ENCODE measurements at regions not wholly inside any gene's neighbourhood (a gene's known extent, or its start where the extent isn't known, plus 50 kb on each side); places are given as distances from the start of the nearest gene placed in this dataset.

GRCh38 chr1:19577036-19577435 is 67.1 kb upstream of the NBL1 start:
- no peak for DNase-seq (ENCODE audit: extremely low spot score)
- TF ChIP-seq PKNOX1 (IDR thresholded peaks at IDR 0.05), result no peak
- no peak for TF ChIP-seq FOXM1 (IDR thresholded peaks at IDR 0.05; ENCODE audit: borderline replicate concordance)
- TF ChIP-seq SUZ12 (IDR thresholded peaks at IDR 0.05), result no peak
- TF ChIP-seq TARDBP (IDR thresholded peaks at IDR 0.05), result no peak
- TF ChIP-seq HDGF (IDR thresholded peaks at IDR 0.05; ENCODE audit: borderline replicate concordance), result no peak
- TF ChIP-seq NFRKB (IDR thresholded peaks at IDR 0.05), result no peak
- ChIA-PET CTCF (no interaction called here), POLR2A (no interaction called here)

- TF ChIP-seq ARNT (IDR thresholded peaks at IDR 0.05), result no peak
- TF ChIP-seq SP1 (IDR thresholded peaks at IDR 0.05), result no peak
- no peak for TF ChIP-seq FOXK2 (IDR thresholded peaks at IDR 0.05)
- TF ChIP-seq TARDBP (IDR thresholded peaks at IDR 0.05), result no peak
- TF ChIP-seq LEF1 (IDR thresholded peaks at IDR 0.05; ENCODE audit: borderline replicate concordance), result no peak
- no peak for TF ChIP-seq NFRKB (IDR thresholded peaks at IDR 0.05)
- TF ChIP-seq HDGF (IDR thresholded peaks at IDR 0.05; ENCODE audit: borderline replicate concordance), result no peak
- no peak for DNase-seq (ENCODE audit: extremely low spot score)
- POLR2A ChIA-PET, result no interaction called here
- CTCF ChIA-PET, result no interaction called here
Measured at GRCh38 chr1:19569786-19570185, 74.3 kb upstream of the NBL1 start.

- no peak for DNase-seq (ENCODE audit: extremely low spot score)
- ChIA-PET POLR2A (no interaction called here), CTCF (no interaction called here)
- TF ChIP-seq FOXA1 (IDR thresholded peaks at IDR 0.05) (no peak), LEF1 (IDR thresholded peaks at IDR 0.05; ENCODE audit: borderline replicate concordance) (no peak), ELF4 (IDR thresholded peaks at IDR 0.05) (no peak), L3MBTL2 (conservative IDR thresholded peaks at IDR 0.05) (no peak), BHLHE40 (IDR thresholded peaks at IDR 0.05; ENCODE audit: borderline replicate concordance) (no peak), NFRKB (IDR thresholded peaks at IDR 0.05) (no peak), HDGF (IDR thresholded peaks at IDR 0.05; ENCODE audit: borderline replicate concordance) (no peak), TARDBP (IDR thresholded peaks at IDR 0.05) (no peak), SUZ12 (IDR thresholded peaks at IDR 0.05) (no peak), FOXK2 (IDR thresholded peaks at IDR 0.05) (no peak), PKNOX1 (IDR thresholded peaks at IDR 0.05) (no peak), ARNT (IDR thresholded peaks at IDR 0.05) (no peak), CTBP1 (IDR thresholded peaks at IDR 0.05; ENCODE audit: borderline replicate concordance) (no peak), SP1 (IDR thresholded peaks at IDR 0.05) (no peak), ZNF384 (IDR thresholded peaks at IDR 0.05) (no peak), FOXM1 (IDR thresholded peaks at IDR 0.05; ENCODE audit: borderline replicate concordance) (no peak)
Measured at GRCh38 chr1:19567041-19567440, 77.1 kb upstream of the NBL1 start.

- TF ChIP-seq ARNT (IDR thresholded peaks at IDR 0.05) (no peak), ELF4 (IDR thresholded peaks at IDR 0.05) (no peak), LEF1 (IDR thresholded peaks at IDR 0.05; ENCODE audit: borderline replicate concordance) (no peak), ZNF384 (IDR thresholded peaks at IDR 0.05) (no peak), FOXM1 (IDR thresholded peaks at IDR 0.05; ENCODE audit: borderline replicate concordance) (no peak), CTBP1 (IDR thresholded peaks at IDR 0.05; ENCODE audit: borderline replicate concordance) (no peak), NFRKB (IDR thresholded peaks at IDR 0.05) (no peak), TARDBP (IDR thresholded peaks at IDR 0.05) (no peak), SP1 (IDR thresholded peaks at IDR 0.05) (no peak), HDGF (IDR thresholded peaks at IDR 0.05; ENCODE audit: borderline replicate concordance) (no peak), FOXK2 (IDR thresholded peaks at IDR 0.05) (no peak), SUZ12 (IDR thresholded peaks at IDR 0.05) (no peak), L3MBTL2 (conservative IDR thresholded peaks at IDR 0.05) (no peak)
- POLR2A ChIA-PET, result no interaction called here
- CTCF ChIA-PET, result no interaction called here
- no peak for DNase-seq (ENCODE audit: extremely low spot score)
Measured at GRCh38 chr1:19564366-19564765, 79.0 kb upstream of the CAPZB start.

GRCh38 chr1:19563324-19564097 is 78.2 kb upstream of the CAPZB start:
- ChIA-PET POLR2A (no interaction called here), CTCF (no interaction called here)
- no peak for TF ChIP-seq TARDBP (IDR thresholded peaks at IDR 0.05)
- TF ChIP-seq SUZ12 (IDR thresholded peaks at IDR 0.05), result no peak
- no peak for TF ChIP-seq SP1 (IDR thresholded peaks at IDR 0.05)
- no peak for TF ChIP-seq PKNOX1 (IDR thresholded peaks at IDR 0.05)
- TF ChIP-seq FOXA1 (IDR thresholded peaks at IDR 0.05), result no peak
- TF ChIP-seq BHLHE40 (IDR thresholded peaks at IDR 0.05; ENCODE audit: borderline replicate concordance), result no peak
- TF ChIP-seq HDGF (IDR thresholded peaks at IDR 0.05; ENCODE audit: borderline replicate concordance), result no peak
- TF ChIP-seq ARNT (IDR thresholded peaks at IDR 0.05), result no peak
- TF ChIP-seq FOXM1 (IDR thresholded peaks at IDR 0.05; ENCODE audit: borderline replicate concordance), result no peak
- TF ChIP-seq CTBP1 (IDR thresholded peaks at IDR 0.05; ENCODE audit: borderline replicate concordance), result no peak
- no peak for TF ChIP-seq FOXK2 (IDR thresholded peaks at IDR 0.05)
- DNase-seq (ENCODE audit: extremely low spot score), result no peak

- POLR2A ChIA-PET, result no interaction called here
- CTCF ChIA-PET, result interaction anchor here (0.5 kb wide), 1 partner anchor 1067 kb away, joined by 3 read pairs; no protein-coding TSS in a partner anchor
- DNase-seq (ENCODE audit: extremely low spot score), result no peak
- TF ChIP-seq LEF1 (IDR thresholded peaks at IDR 0.05; ENCODE audit: borderline replicate concordance) (no peak), HDGF (IDR thresholded peaks at IDR 0.05; ENCODE audit: borderline replicate concordance) (no peak), PKNOX1 (IDR thresholded peaks at IDR 0.05) (no peak), FOXK2 (IDR thresholded peaks at IDR 0.05) (no peak), ELF4 (IDR thresholded peaks at IDR 0.05) (no peak), CTBP1 (IDR thresholded peaks at IDR 0.05; ENCODE audit: borderline replicate concordance) (no peak), ARNT (IDR thresholded peaks at IDR 0.05) (no peak)
Measured at GRCh38 chr1:19562847-19563246, 77.5 kb upstream of the CAPZB start.
